Breast epithelium (tissue), 4 donors: ENCODE measurements at regions not wholly inside any gene's neighbourhood (a gene's known extent, or its start where the extent isn't known, plus 50 kb on each side); places are given as distances from the start of the nearest gene placed in this dataset.

Experiments
- DNase-seq, 2 donors: peaks; one replicate each; pipeline ENCODE4 v3.0.0-alpha.2; 2019; ENCODE audit warnings: low spot score in 2 of 2
- H3K27ac ChIP-seq, 2 donors: fragments of 200-600 bp; sonication (generic) in 1 of 2; one replicate each; pipeline ENCODE4 v1.5.1; 2016 to 2019; ENCODE audit warnings: mild to moderate bottlenecking in 1 of 2
- H3K27me3 ChIP-seq, 2 donors: fragments of 200-600 bp; sonication (generic) in 1 of 2; one replicate each; pipeline versions ENCODE4 v1.5.1 to v1.6.0; 2017 to 2019; ENCODE audit warnings: control low read depth in 1 of 2, mild to moderate bottlenecking in 1 of 2
- H3K36me3 ChIP-seq: fragments of 200-600 bp; one replicate; pipeline ENCODE4 v1.5.1; 2019
- H3K4me1 ChIP-seq, 2 donors: fragments of 200-600 bp; sonication (generic); one replicate each; pipeline ENCODE4 v1.5.1; 2016 to 2019; ENCODE audit warnings: control low read depth in 1 of 2
- H3K4me3 ChIP-seq, 3 donors: fragments of 200-600 bp; sonication (generic); 1 replicate in 2 of 3; 2 replicates in 1 of 3; pipeline ENCODE4 v1.5.1; 2016 to 2019; ENCODE audit warnings: mild to moderate bottlenecking in 3 of 3, moderate library complexity in 2 of 3
- H3K9me3 ChIP-seq, 2 donors: fragments of 200-600 bp; sonication (generic) in 1 of 2; one replicate each; pipeline ENCODE4 v1.5.1; 2016 to 2019; ENCODE audit warnings: control low read depth in 1 of 2
- CTCF ChIP-seq, 3 donors: fragments of 450-650 bp; IDR thresholded peaks; one replicate each; pipeline ENCODE4 v1.5.1; 2016 to 2017; ENCODE audit warnings: antibody characterized with exemption in 3 of 3, mild to moderate bottlenecking in 3 of 3, moderate library complexity in 3 of 3
- POLR2A ChIP-seq: fragments of 450-650 bp; IDR thresholded peaks from one replicate; pipeline ENCODE4 v1.6.1; 2016; ENCODE audit warnings: antibody characterized with exemption, mild to moderate bottlenecking, moderate library complexity
- POLR2AphosphoS5 ChIP-seq, 3 donors: sonication (generic); formaldehyde crosslinking; IDR thresholded peaks; one replicate each; pipeline ENCODE4 v1.6.1; 2017; ENCODE audit warnings: antibody characterized with exemption in 3 of 3
- intact Hi-C: fragments of 100-400 bp; cut with DNase I; formaldehyde crosslinking; loops from one replicate; pipeline ENCODE4 v1.15.1; 2023; ENCODE audit warnings: low total_unique reads

GRCh38 chrX:100479329-100479728, 69.3 kb upstream of the PCDH19 start:
- no peaks in the 10 kb centered on the region for H3K36me3 ChIP-seq
- intact Hi-C loops, result no loop called here
- peaks cover 0 to 22% of the 10 kb centered on the region in 2 donors for H3K27me3 ChIP-seq
- no peaks in the 10 kb centered on the region for H3K9me3 ChIP-seq
- no peak for DNase-seq
- H3K27ac ChIP-seq, result no peak overlapping the region
- H3K4me1 ChIP-seq, result no peaks in the 10 kb centered on the region
- H3K4me3 ChIP-seq, result no peak overlapping the region
- TF ChIP-seq CTCF (IDR thresholded peaks at IDR 0.05) (no peak), POLR2AphosphoS5 (IDR thresholded peaks at IDR 0.05) (no peak), POLR2A (no peak)

GRCh38 chrX:100478714-100479306, 68.7 kb upstream of the PCDH19 start:
- Histone ChIP-seq H3K27ac (no peak overlapping the region), H3K9me3 (no peaks in the 10 kb centered on the region), H3K4me1 (no peaks in the 10 kb centered on the region), H3K36me3 (no peaks in the 10 kb centered on the region), H3K27me3 (peaks cover 0 to 18% of the 10 kb centered on the region in 2 donors), H3K4me3 (no peak overlapping the region)
- TF ChIP-seq POLR2A (no peak), CTCF (IDR thresholded peaks at IDR 0.05) (no peak), POLR2AphosphoS5 (IDR thresholded peaks at IDR 0.05) (no peak)
- intact Hi-C loops, result no loop called here
- no peak for DNase-seq

GRCh38 chrX:100477958-100478357, 67.9 kb upstream of the PCDH19 start:
- Histone ChIP-seq H3K4me1 (no peaks in the 10 kb centered on the region), H3K27me3 (peaks cover 0 to 9% of the 10 kb centered on the region in 2 donors), H3K9me3 (no peaks in the 10 kb centered on the region), H3K36me3 (no peaks in the 10 kb centered on the region), H3K27ac (no peak overlapping the region), H3K4me3 (no peak overlapping the region)
- no peak for TF ChIP-seq POLR2AphosphoS5 (IDR thresholded peaks at IDR 0.05)
- TF ChIP-seq POLR2A, result no peak
- TF ChIP-seq CTCF (IDR thresholded peaks at IDR 0.05), result no peak
- intact Hi-C loops, result no loop called here
- no peak for DNase-seq

- intact Hi-C loops, result no loop called here
- Histone ChIP-seq H3K36me3 (no peaks in the 10 kb centered on the region), H3K27me3 (peaks cover 0 to 10% of the 10 kb centered on the region in 2 donors), H3K27ac (no peak overlapping the region), H3K9me3 (no peaks in the 10 kb centered on the region), H3K4me3 (no peak overlapping the region), H3K4me1 (no peaks in the 10 kb centered on the region)
- TF ChIP-seq CTCF (IDR thresholded peaks at IDR 0.05), result no peak
- TF ChIP-seq POLR2AphosphoS5 (IDR thresholded peaks at IDR 0.05), result no peak
- no peak for TF ChIP-seq POLR2A
- DNase-seq, result no peak
Measured at GRCh38 chrX:100477467-100477866, 67.4 kb upstream of the PCDH19 start.
